PC-3 (cell line): ENCODE measurements at regions not wholly inside any gene's neighbourhood (a gene's known extent, or its start where the extent isn't known, plus 50 kb on each side); places are given as distances from the start of the nearest gene placed in this dataset.

Experiments used
- ATAC-seq: fragments of 200-7000 bp; cut with Tn5 transposase; 2 replicates; pipeline ENCODE4 v1.9.1; 2020; ENCODE audit warnings: mild to moderate bottlenecking, moderate library complexity
- BruUV-seq: library from RNA; stranded (reverse); fragments of 400-500 nt; replicated peaks from 2 replicates; lab custom pipeline; 2021; lab: Mats Ljungman, UMichigan
- CTCF ChIA-PET: fragments of 300-600 bp; sonication (Branson Sonifier 250); formaldehyde crosslinking; loops from one replicate; lab custom pipeline; 2022; ENCODE audit warnings: antibody characterized with exemption; lab: Charles Lee
- POLR2A ChIA-PET: fragments of 300-600 bp; sonication (Branson Sonifier 250); formaldehyde crosslinking; loops from one replicate; lab custom pipeline; 2022; ENCODE audit warnings: antibody characterized with exemption; ENCODE audit not compliant: unreplicated experiment; lab: Charles Lee
- DNase-seq: peaks from one replicate; pipeline ENCODE4 v3.0.0-alpha.2; 2015
- H2AFZ ChIP-seq: fragments of 300-600 bp; sonication (generic); 2 replicates; pipeline ENCODE4 v1.6.0; 2016; ENCODE audit warnings: antibody characterized with exemption, low read length
- H3F3A ChIP-seq: fragments of 300-600 bp; sonication (generic); one replicate; pipeline ENCODE4 v1.6.0; 2017; ENCODE audit warnings: antibody characterized with exemption, low read length, control low read depth, mild to moderate bottlenecking; ENCODE audit not compliant: unreplicated experiment
- H3K27ac ChIP-seq: fragments of 300-600 bp; sonication (generic); 2 replicates; pipeline ENCODE4 v1.5.1; 2016; ENCODE audit warnings: mild to moderate bottlenecking, low read length
- H3K27me3 ChIP-seq: fragments of 300-600 bp; sonication (generic); 2 replicates; pipeline ENCODE4 v1.6.1; 2016; ENCODE audit warnings: low read length, mixed read lengths
- H3K36me3 ChIP-seq: fragments of 300-600 bp; sonication (generic); 2 replicates; pipeline ENCODE4 v1.6.1; 2016; ENCODE audit warnings: low read depth, mixed run types, low read length, mixed read lengths
- H3K4me1 ChIP-seq: fragments of 300-600 bp; sonication (generic); 2 replicates; pipeline ENCODE4 v1.5.1; 2016; ENCODE audit warnings: low read length; ENCODE audit not compliant: insufficient read depth
- H3K4me2 ChIP-seq: fragments of 300-600 bp; sonication (generic); 2 replicates; pipeline ENCODE4 v1.6.0; 2016; ENCODE audit warnings: low read length
- H3K4me3 ChIP-seq: fragments of 300-600 bp; sonication (generic); 2 replicates; pipeline ENCODE4 v1.5.1; 2016; ENCODE audit warnings: mild to moderate bottlenecking, low read length, mixed read lengths
- H3K79me2 ChIP-seq: fragments of 300-600 bp; sonication (generic); 2 replicates; pipeline ENCODE4 v1.6.1; 2017; ENCODE audit warnings: low read length, mixed read lengths
- H3K9ac ChIP-seq: fragments of 300-600 bp; sonication (generic); 2 replicates; pipeline ENCODE4 v1.6.0; 2016; ENCODE audit warnings: mild to moderate bottlenecking, low read length
- H3K9me2 ChIP-seq: fragments of 300-600 bp; sonication (generic); replicated peaks from 2 replicates; pipeline ENCODE4 v1.6.1; 2016; ENCODE audit warnings: mixed run types, low read length, mixed read lengths
- H3K9me3 ChIP-seq: fragments of 300-600 bp; sonication (generic); 2 replicates; pipeline ENCODE4 v1.6.1; 2016; ENCODE audit warnings: low read length, mixed read lengths
- H4K20me1 ChIP-seq: fragments of 300-600 bp; sonication (generic); 2 replicates; pipeline ENCODE4 v1.6.1; 2016; ENCODE audit warnings: low read length, mixed read lengths
- CTCF ChIP-seq: fragments of 300-600 bp; sonication (generic); conservative IDR thresholded peaks from 2 replicates; pipeline ENCODE4 v1.5.1; 2017; ENCODE audit warnings: antibody characterized with exemption, low read depth, mild to moderate bottlenecking, low read length
- EZH2 ChIP-seq: fragments of 300-600 bp; sonication (generic); IDR thresholded peaks from one replicate; pipeline ENCODE4 v1.6.1; 2017; ENCODE audit warnings: antibody characterized with exemption, mild to moderate bottlenecking, low read length; ENCODE audit not compliant: unreplicated experiment
- EZH2phosphoT487 ChIP-seq: fragments of 300-600 bp; sonication (generic); IDR thresholded peaks from 2 replicates; pipeline ENCODE4 v1.6.1; 2018; ENCODE audit warnings: mild to moderate bottlenecking, antibody characterized with exemption, low read length, borderline replicate concordance
- intact Hi-C: fragments of 100-400 bp; cut with micrococcal nuclease; formaldehyde crosslinking; loops from 2 replicates; pipeline ENCODE4 v1.9.0; 2023

- H3K27me3 ChIP-seq, result no peaks in the 10 kb centered on the region
- no peak for ATAC-seq
- ChIA-PET POLR2A (no interaction called here), CTCF (interaction anchor here (0.7 kb wide), 1 partner anchor 641 kb away, joined by 3 read pairs; no protein-coding TSS in a partner anchor)
- intact Hi-C loops, result no loop called here
- no peak overlapping the region for H3K4me2 ChIP-seq
- no peaks in the 10 kb centered on the region for H3K79me2 ChIP-seq
- no peaks in the 10 kb centered on the region for H3K9me3 ChIP-seq
- H3K4me1 ChIP-seq, result no peaks in the 10 kb centered on the region
- H3F3A ChIP-seq, result no peaks in the 10 kb centered on the region
- H3K27ac ChIP-seq, result no peak overlapping the region
- no peak for DNase-seq
- BruUV-seq, result no TSS peak
- TF ChIP-seq EZH2, result no peak
- TF ChIP-seq CTCF, result no peak
- no peak for TF ChIP-seq EZH2phosphoT487
- no peaks in the 10 kb centered on the region for H4K20me1 ChIP-seq
- H3K9me2 ChIP-seq, result no peaks in the 10 kb centered on the region
- H3K9ac ChIP-seq, result no peak overlapping the region
- H3K4me3 ChIP-seq, result no peak overlapping the region
- no peaks in the 10 kb centered on the region for H3K36me3 ChIP-seq
- no peak overlapping the region for H2AFZ ChIP-seq
These were observed 498.5 kb downstream of the TMTC2 start for GRCh38 chr12:83185241-83185640.
